ENCODE measurements at regions not wholly inside any gene's neighbourhood (a gene's known extent, or its start where the extent isn't known, plus 50 kb on each side); places are given as distances from the start of the nearest gene placed in this dataset.
"Not testable (repeated sequence)": the region's sequence is repeated elsewhere in the genome, so short reads cannot be mapped to it uniquely, and the experiment has no call there.

GRCh38 chr6:97669191-97670031 lies 386.4 kb upstream of the MMS22L start:
- intact Hi-C loops (cut with micrococcal nuclease), result no loop called here

GRCh38 chr6:97674802-97675201 lies 391.8 kb upstream of the MMS22L start:
- intact Hi-C loops (cut with micrococcal nuclease), result no loop called here

- intact Hi-C loops (cut with micrococcal nuclease), result no loop called here
These were observed 394.6 kb upstream of the MMS22L start for GRCh38 chr6:97677626-97678025.

- intact Hi-C loops (cut with micrococcal nuclease), result no loop called here
These were observed 404.9 kb upstream of the MMS22L start for GRCh38 chr6:97687916-97688315.

GRCh38 chr6:97689078-97689754 lies 406.2 kb upstream of the MMS22L start:
- intact Hi-C loops (cut with micrococcal nuclease), result no loop called here

GRCh38 chr6:97697456-97697855 lies 414.4 kb upstream of the MMS22L start:
- intact Hi-C loops (cut with micrococcal nuclease), result no loop called here

- intact Hi-C loops (cut with micrococcal nuclease), result no loop called here
These were observed 418.8 kb upstream of the MMS22L start for GRCh38 chr6:97701801-97702200.

- intact Hi-C loops (cut with micrococcal nuclease), result no loop called here
These were observed 419.2 kb upstream of the MMS22L start for GRCh38 chr6:97702248-97702647.

GRCh38 chr6:97703661-97704060 lies 420.6 kb upstream of the MMS22L start:
- intact Hi-C loops (cut with micrococcal nuclease), result no loop called here

GRCh38 chr6:97705568-97705967 lies 422.6 kb upstream of the MMS22L start:
- intact Hi-C loops (cut with micrococcal nuclease), result no loop called here

- intact Hi-C loops (cut with micrococcal nuclease), result no loop called here
These were observed 429.7 kb upstream of the MMS22L start for GRCh38 chr6:97712751-97713150.

- intact Hi-C loops (cut with micrococcal nuclease), result no loop called here
These were observed 431.8 kb upstream of the MMS22L start for GRCh38 chr6:97714772-97715171.

- intact Hi-C loops (cut with micrococcal nuclease), result no loop called here
These were observed 434.1 kb upstream of the MMS22L start for GRCh38 chr6:97717086-97717485.

- intact Hi-C loops (cut with micrococcal nuclease), result no loop called here
These were observed 443.4 kb upstream of the MMS22L start for GRCh38 chr6:97726378-97726777.

GRCh38 chr6:97732045-97732444 lies 449.0 kb upstream of the MMS22L start:
- intact Hi-C loops (cut with micrococcal nuclease), result no loop called here

GRCh38 chr6:97757575-97757974 lies 474.6 kb upstream of the MMS22L start:
- intact Hi-C loops (cut with micrococcal nuclease), result no loop called here

GRCh38 chr6:97765461-97765860 lies 482.4 kb upstream of the MMS22L start:
- intact Hi-C loops (cut with micrococcal nuclease), result no loop called here

- intact Hi-C loops (cut with micrococcal nuclease), result no loop called here
These were observed 488.4 kb upstream of the MMS22L start for GRCh38 chr6:97771372-97771771.

- intact Hi-C loops (cut with micrococcal nuclease), result no loop called here
These were observed 492.0 kb upstream of the MMS22L start for GRCh38 chr6:97775012-97775411.

- intact Hi-C loops (cut with micrococcal nuclease), result no loop called here
These were observed 495.4 kb upstream of the MMS22L start for GRCh38 chr6:97778290-97779038.

- intact Hi-C loops (cut with micrococcal nuclease), result not testable (repeated sequence)
These were observed 496.2 kb upstream of the MMS22L start for GRCh38 chr6:97779039-97779766.

Measured in T-helper 1 cell treated with Interleukin-12 subunit alpha and Interleukin-12 subunit beta and Interleukin-4 antibody, amounts not matched to agents 30 ng/mL and 1 ng/mL, for 36 hours (primary cell).